ENCODE measurements at regions not wholly inside any gene's neighbourhood (a gene's known extent, or its start where the extent isn't known, plus 50 kb on each side); places are given as distances from the start of the nearest gene placed in this dataset.

- TF ChIP-seq ZNF16 (tag by site-specific recombination; IDR thresholded peaks at IDR 0.05; ENCODE audit: low read depth) (no peak), CTCF (tag by site-specific recombination; IDR thresholded peaks at IDR 0.05) (no peak), ZNF148 (tag by site-specific recombination; IDR thresholded peaks at IDR 0.05; ENCODE audit: borderline replicate concordance) (no peak), PRDM4 (tag by site-specific recombination; IDR thresholded peaks at IDR 0.05) (no peak), ZBTB10 (tag by site-specific recombination; IDR thresholded peaks at IDR 0.05) (no peak), ZNF600 (tag by site-specific recombination; IDR thresholded peaks at IDR 0.05) (no peak), ZNF140 (tag by site-specific recombination; IDR thresholded peaks at IDR 0.05) (no peak), ZBTB26 (tag by site-specific recombination; optimal IDR thresholded peaks at IDR 0.05) (no peak), ZNF362 (tag by site-specific recombination; IDR thresholded peaks at IDR 0.05) (no peak), ZNF274 (IDR thresholded peaks at IDR 0.05; ENCODE audit: low read length) (no peak), ZNF274 (tag by site-specific recombination; IDR thresholded peaks at IDR 0.05; ENCODE audit: borderline replicate concordance) (no peak), ZNF529 (tag by site-specific recombination; IDR thresholded peaks at IDR 0.05; ENCODE audit: insufficient replicate concordance) (no peak)
Measured at GRCh38 chr13:73536865-73537264, 478.1 kb downstream of the KLF5 start.

Data from HEK293 (cell line).